ENCODE measurements at regions not wholly inside any gene's neighbourhood (a gene's known extent, or its start where the extent isn't known, plus 50 kb on each side); places are given as distances from the start of the nearest gene placed in this dataset.

- H3K4me3 ChIP-seq: no peak overlapping the region
- H3K27ac ChIP-seq: no peak overlapping the region
- TF ChIP-seq, protein P1, sequence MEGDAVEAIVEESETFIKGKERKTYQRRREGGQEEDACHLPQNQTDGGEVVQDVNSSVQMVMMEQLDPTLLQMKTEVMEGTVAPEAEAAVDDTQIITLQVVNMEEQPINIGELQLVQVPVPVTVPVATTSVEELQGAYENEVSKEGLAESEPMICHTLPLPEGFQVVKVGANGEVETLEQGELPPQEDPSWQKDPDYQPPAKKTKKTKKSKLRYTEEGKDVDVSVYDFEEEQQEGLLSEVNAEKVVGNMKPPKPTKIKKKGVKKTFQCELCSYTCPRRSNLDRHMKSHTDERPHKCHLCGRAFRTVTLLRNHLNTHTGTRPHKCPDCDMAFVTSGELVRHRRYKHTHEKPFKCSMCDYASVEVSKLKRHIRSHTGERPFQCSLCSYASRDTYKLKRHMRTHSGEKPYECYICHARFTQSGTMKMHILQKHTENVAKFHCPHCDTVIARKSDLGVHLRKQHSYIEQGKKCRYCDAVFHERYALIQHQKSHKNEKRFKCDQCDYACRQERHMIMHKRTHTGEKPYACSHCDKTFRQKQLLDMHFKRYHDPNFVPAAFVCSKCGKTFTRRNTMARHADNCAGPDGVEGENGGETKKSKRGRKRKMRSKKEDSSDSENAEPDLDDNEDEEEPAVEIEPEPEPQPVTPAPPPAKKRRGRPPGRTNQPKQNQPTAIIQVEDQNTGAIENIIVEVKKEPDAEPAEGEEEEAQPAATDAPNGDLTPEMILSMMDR (IDR thresholded peaks at IDR 0.05): no peak
- no peak for DNase-seq (ENCODE audit: low spot score)
These were observed 104.8 kb downstream of the HES1 start for GRCh38 chr3:194240766-194241165.

GRCh38 chr3:194243172-194243837, 107.4 kb downstream of the HES1 start:
- no peak for DNase-seq (ENCODE audit: low spot score)
- Histone ChIP-seq H3K27ac (no peak overlapping the region), H3K4me3 (no peak overlapping the region)
- TF ChIP-seq, protein P1 (IDR thresholded peaks at IDR 0.05): no peak

- Histone ChIP-seq H3K27ac (no peak overlapping the region), H3K4me3 (no peak overlapping the region)
- no peak for DNase-seq (ENCODE audit: low spot score)
- TF ChIP-seq, protein P1 (IDR thresholded peaks at IDR 0.05): no peak
These were observed 107.0 kb downstream of the CPN2 start for GRCh38 chr3:194244167-194244566.

GRCh38 chr3:194245474-194245873, 105.7 kb downstream of the CPN2 start:
- TF ChIP-seq, protein P1 (IDR thresholded peaks at IDR 0.05): no peak

GRCh38 chr3:194245975-194246561, 105.1 kb downstream of the CPN2 start:
- TF ChIP-seq, protein P1 (IDR thresholded peaks at IDR 0.05): no peak
- DNase-seq (ENCODE audit: low spot score): no peak
- Histone ChIP-seq H3K4me3 (no peak overlapping the region), H3K27ac (no peak overlapping the region)

More at GRCh38 chr3:194245474-194245873, 105.7 kb downstream of the CPN2 start:
- no peak overlapping the region for H3K27ac ChIP-seq
- DNase-seq (ENCODE audit: low spot score): no peak
- no peak overlapping the region for H3K4me3 ChIP-seq

DNA sequence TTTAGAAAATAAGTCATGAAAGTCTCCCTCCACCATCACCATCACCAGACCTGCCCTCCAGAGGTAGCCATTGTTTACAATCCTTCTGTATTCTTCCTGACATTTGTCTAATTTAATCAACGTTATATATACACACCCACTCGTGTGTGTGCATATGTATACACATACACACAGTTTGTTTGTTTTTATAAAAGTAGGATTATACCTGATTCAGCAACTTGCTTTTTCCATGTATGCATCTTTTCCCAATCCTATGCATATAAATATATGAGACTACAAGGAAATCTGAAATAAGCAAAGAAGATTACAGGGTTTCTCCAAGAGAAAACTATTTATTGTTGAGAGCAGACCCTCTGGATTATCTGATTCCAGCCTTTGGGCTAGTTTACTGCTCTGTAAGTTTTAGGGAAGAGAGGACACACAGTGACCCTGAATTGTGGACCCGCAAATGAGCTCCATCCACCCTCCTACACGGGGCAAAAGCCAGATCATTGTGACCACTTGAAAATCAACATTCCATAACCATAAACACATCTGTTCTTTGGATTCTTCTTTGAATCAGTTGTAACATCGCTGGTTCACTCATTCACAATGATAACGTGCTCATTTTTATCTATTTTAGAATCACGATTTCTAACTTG, 104.3 kb downstream of the CPN2 start:
- DNase-seq (ENCODE audit: low spot score): no peak
- H3K4me3 ChIP-seq: no peak overlapping the region
- TF ChIP-seq, protein P1 (IDR thresholded peaks at IDR 0.05): no peak
- no peak overlapping the region for H3K27ac ChIP-seq
